Astrocyte (in vitro differentiated cells and primary cell): ENCODE measurements at regions not wholly inside any gene's neighbourhood (a gene's known extent, or its start where the extent isn't known, plus 50 kb on each side); places are given as distances from the start of the nearest gene placed in this dataset.

Source experiments
- DNase-seq: peaks from one replicate; pipeline ENCODE4 v3.0.0-alpha.2; 2010; ENCODE audit warnings: low read depth
- FAIRE-seq: peaks from 2 replicates; lab custom pipeline; 2011; peaks lifted over from hg19 to GRCh38; lab: Jason Lieb, UNC
- H2AFZ ChIP-seq: 2 replicates; pipeline ENCODE4 v1.6.0; 2012; ENCODE audit warnings: low read depth, low read length, inconsistent platforms
- H3K27ac ChIP-seq: 2 replicates; pipeline ENCODE4 v1.5.1; 2011; ENCODE audit warnings: low read depth, low read length, inconsistent platforms
- H3K27me3 ChIP-seq: 2 replicates; pipeline ENCODE4 v1.6.0; 2011; ENCODE audit warnings: low read length, inconsistent platforms; ENCODE audit not compliant: insufficient read depth
- H3K36me3 ChIP-seq: 2 replicates; pipeline ENCODE4 v1.5.1; 2011; ENCODE audit warnings: low read length, inconsistent platforms; ENCODE audit not compliant: insufficient read depth
- H3K4me1 ChIP-seq: 2 replicates; pipeline ENCODE4 v1.5.1; 2011; ENCODE audit warnings: low read length, inconsistent platforms; ENCODE audit not compliant: insufficient read depth
- H3K4me2 ChIP-seq: 2 replicates; pipeline ENCODE4 v1.6.0; 2012; ENCODE audit warnings: low read length, inconsistent platforms
- H3K4me3 ChIP-seq: 2 replicates; pipeline ENCODE4 v1.5.1; 2011; ENCODE audit warnings: low read depth, mild to moderate bottlenecking, low read length, inconsistent platforms; ENCODE audit not compliant: insufficient read depth
- H3K79me2 ChIP-seq: 2 replicates; pipeline ENCODE4 v1.6.0; 2012; ENCODE audit warnings: mild to moderate bottlenecking, low read length, inconsistent platforms; ENCODE audit not compliant: insufficient read depth
- H3K9ac ChIP-seq: 2 replicates; pipeline ENCODE4 v1.6.0; 2012; ENCODE audit warnings: mild to moderate bottlenecking, low read length, inconsistent platforms
- H3K9me3 ChIP-seq: 2 replicates; pipeline ENCODE4 v1.5.1; 2012; ENCODE audit warnings: low read depth, mild to moderate bottlenecking, low read length, inconsistent platforms; ENCODE audit not compliant: insufficient read depth
- H4K20me1 ChIP-seq: 2 replicates; pipeline ENCODE4 v1.6.0; 2012; ENCODE audit warnings: low read length, inconsistent platforms; ENCODE audit not compliant: insufficient read depth
- H3K27ac Mint-ChIP-seq: one replicate; pipeline ENCODE4 v1.8.0; 2021; ENCODE audit warnings: mild to moderate bottlenecking, mixed read lengths; ENCODE audit not compliant: unreplicated experiment
- H3K27me3 Mint-ChIP-seq: one replicate; pipeline ENCODE4 v1.8.0; 2021; ENCODE audit warnings: low read depth, mixed read lengths; ENCODE audit not compliant: unreplicated experiment
- H3K36me3 Mint-ChIP-seq: one replicate; pipeline ENCODE4 v1.8.0; 2021; ENCODE audit warnings: low read depth, mixed read lengths; ENCODE audit not compliant: unreplicated experiment
- H3K4me1 Mint-ChIP-seq: one replicate; pipeline ENCODE4 v1.8.0; 2021; ENCODE audit warnings: low read depth, mixed read lengths; ENCODE audit not compliant: unreplicated experiment
- H3K4me3 Mint-ChIP-seq: one replicate; pipeline ENCODE4 v1.8.0; 2021; ENCODE audit warnings: mild to moderate bottlenecking, moderate library complexity, mixed read lengths; ENCODE audit not compliant: unreplicated experiment
- H3K9me3 Mint-ChIP-seq: one replicate; pipeline ENCODE4 v1.8.0; 2021; ENCODE audit warnings: mild to moderate bottlenecking, mixed read lengths; ENCODE audit not compliant: unreplicated experiment
- EZH2 ChIP-seq: IDR thresholded peaks from 2 replicates; pipeline ENCODE4 v1.6.1; 2012; ENCODE audit warnings: mild to moderate bottlenecking, low read length, inconsistent platforms; ENCODE audit not compliant: insufficient read depth
- TF ChIP-seq, protein P1 (sequence below): IDR thresholded peaks from 2 replicates; pipeline ENCODE4 v1.5.1; 2011; ENCODE audit warnings: low read depth, mild to moderate bottlenecking, inconsistent platforms, low read length, moderate library complexity; ENCODE audit not compliant: insufficient read depth

DNA sequence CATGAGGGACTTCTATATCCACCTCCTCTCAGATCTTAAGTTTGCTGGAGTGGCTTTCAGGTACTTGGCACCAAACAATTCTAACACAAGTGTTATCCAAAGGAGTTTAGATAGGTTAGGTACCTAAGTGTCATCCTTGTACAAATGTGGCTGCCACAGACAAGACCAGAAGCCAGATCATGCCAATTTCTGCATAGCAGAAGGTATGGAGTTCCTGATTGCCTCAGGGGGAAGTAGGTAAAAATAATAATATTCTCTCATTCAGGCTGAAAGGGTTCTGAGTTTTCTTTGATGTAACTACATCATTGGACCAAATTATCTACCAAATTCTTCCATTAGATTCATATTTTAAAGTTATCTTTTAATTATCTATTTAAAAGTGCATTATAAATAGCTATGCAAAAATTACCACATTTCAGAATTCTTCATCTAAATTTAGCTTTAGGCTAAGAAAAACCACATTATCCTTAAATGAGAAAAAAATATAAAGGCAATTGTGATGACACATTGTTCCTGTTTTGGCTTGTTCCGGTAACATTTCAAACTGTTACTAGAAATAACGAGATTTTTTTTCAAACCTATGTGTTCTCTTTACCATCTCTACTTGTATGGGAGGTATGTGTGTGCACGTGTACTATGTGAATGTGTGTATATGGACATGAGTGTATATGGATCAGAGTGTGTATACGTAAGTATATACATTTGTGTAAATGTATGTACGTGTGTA lies 66.2 kb upstream of the POU2AF2 start:
- FAIRE-seq (no peak), DNase-seq (no peak)
- Mint-ChIP-seq H3K27ac (no peak overlapping the region), H3K4me3 (no peak overlapping the region), H3K4me1 (no peaks in the 10 kb centered on the region), H3K27me3 (peaks cover 4% of the 10 kb centered on the region), H3K36me3 (no peaks in the 10 kb centered on the region), H3K9me3 (no peaks in the 10 kb centered on the region)
- Histone ChIP-seq H3K4me2 (no peak overlapping the region), H2AFZ (no peak overlapping the region), H3K4me3 (no peak overlapping the region), H3K27ac (no peak overlapping the region), H3K4me1 (no peaks in the 10 kb centered on the region), H3K36me3 (no peaks in the 10 kb centered on the region), H3K9me3 (no peaks in the 10 kb centered on the region), H3K9ac (no peak overlapping the region), H3K27me3 (no peaks in the 10 kb centered on the region), H4K20me1 (no peaks in the 10 kb centered on the region), H3K79me2 (no peaks in the 10 kb centered on the region)
- TF ChIP-seq, protein P1, sequence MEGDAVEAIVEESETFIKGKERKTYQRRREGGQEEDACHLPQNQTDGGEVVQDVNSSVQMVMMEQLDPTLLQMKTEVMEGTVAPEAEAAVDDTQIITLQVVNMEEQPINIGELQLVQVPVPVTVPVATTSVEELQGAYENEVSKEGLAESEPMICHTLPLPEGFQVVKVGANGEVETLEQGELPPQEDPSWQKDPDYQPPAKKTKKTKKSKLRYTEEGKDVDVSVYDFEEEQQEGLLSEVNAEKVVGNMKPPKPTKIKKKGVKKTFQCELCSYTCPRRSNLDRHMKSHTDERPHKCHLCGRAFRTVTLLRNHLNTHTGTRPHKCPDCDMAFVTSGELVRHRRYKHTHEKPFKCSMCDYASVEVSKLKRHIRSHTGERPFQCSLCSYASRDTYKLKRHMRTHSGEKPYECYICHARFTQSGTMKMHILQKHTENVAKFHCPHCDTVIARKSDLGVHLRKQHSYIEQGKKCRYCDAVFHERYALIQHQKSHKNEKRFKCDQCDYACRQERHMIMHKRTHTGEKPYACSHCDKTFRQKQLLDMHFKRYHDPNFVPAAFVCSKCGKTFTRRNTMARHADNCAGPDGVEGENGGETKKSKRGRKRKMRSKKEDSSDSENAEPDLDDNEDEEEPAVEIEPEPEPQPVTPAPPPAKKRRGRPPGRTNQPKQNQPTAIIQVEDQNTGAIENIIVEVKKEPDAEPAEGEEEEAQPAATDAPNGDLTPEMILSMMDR, result no peak
- no peak for TF ChIP-seq EZH2

DNA sequence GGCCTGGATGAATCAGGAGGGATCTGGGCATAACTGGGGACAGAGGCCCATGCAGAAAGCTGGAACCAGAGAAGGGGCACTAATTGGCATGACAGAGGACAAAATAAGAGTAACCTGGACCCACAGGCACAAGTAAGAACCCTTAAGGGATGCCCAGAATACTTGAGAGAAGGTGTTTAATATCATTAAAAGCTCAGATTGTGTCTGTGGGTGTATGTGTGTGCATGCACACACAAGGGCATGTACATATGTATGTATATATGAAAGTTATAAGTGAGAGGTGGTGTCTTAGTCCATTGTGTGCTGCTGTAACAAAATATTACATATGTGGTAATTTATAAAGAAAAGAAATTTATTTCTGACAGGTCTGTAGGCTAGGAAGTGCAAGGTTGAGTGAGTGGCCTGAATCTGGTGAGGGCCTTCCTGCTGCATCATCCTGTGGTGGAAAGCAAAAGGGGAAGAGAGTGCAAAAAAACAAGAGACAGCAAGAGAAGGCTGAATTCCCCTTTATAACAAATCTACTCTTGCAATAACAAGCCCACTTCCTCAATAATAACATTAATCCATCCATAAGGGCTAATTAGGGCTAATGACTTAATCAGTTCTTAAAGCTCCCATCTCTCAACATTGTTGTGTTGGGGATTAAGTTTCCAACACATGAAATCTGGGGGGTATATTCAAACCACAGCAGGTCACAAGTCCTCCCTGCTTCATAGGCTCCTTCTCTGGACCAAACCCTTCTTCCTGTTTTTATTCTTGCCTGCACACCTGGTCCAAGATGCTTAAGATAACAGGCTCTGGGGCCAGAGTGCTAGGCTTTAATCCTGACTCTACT lies 68.3 kb upstream of the POU2AF2 start:
- FAIRE-seq (no peak), DNase-seq (no peak)
- Histone ChIP-seq H2AFZ (no peak overlapping the region), H3K9ac (no peak overlapping the region), H3K79me2 (no peaks in the 10 kb centered on the region), H3K36me3 (no peaks in the 10 kb centered on the region), H3K4me1 (no peaks in the 10 kb centered on the region), H3K4me2 (no peak overlapping the region), H3K27ac (no peak overlapping the region), H3K27me3 (no peaks in the 10 kb centered on the region), H3K4me3 (no peak overlapping the region), H3K9me3 (no peaks in the 10 kb centered on the region), H4K20me1 (no peaks in the 10 kb centered on the region)
- Mint-ChIP-seq H3K4me1 (peaks cover 3% of the 10 kb centered on the region), H3K27me3 (peaks cover 4% of the 10 kb centered on the region), H3K9me3 (no peaks in the 10 kb centered on the region), H3K36me3 (no peaks in the 10 kb centered on the region), H3K4me3 (no peak overlapping the region), H3K27ac (no peak overlapping the region)
- TF ChIP-seq, protein P1, result no peak
- TF ChIP-seq EZH2, result no peak
